PC-9 (cell line): ENCODE measurements at regions not wholly inside any gene's neighbourhood (a gene's known extent, or its start where the extent isn't known, plus 50 kb on each side); places are given as distances from the start of the nearest gene placed in this dataset.

Source experiments
- EZH2 ChIP-seq: fragments of 200-600 bp; sonication (generic); IDR thresholded peaks from 2 replicates; pipeline ENCODE4 v1.8.0; 2017; ENCODE audit warnings: antibody characterized with exemption, low read depth
- TF ChIP-seq, protein P1 (sequence below): fragments of 200-600 bp; sonication (generic); conservative IDR thresholded peaks from 2 replicates; pipeline ENCODE4 v1.6.1; 2017; ENCODE audit warnings: mixed run types, antibody characterized with exemption, mild to moderate bottlenecking, moderate library complexity

GRCh38 chr15:86009727-86010126 lies 69.9 kb upstream of the AGBL1 start:
- TF ChIP-seq EZH2: no peak
- TF ChIP-seq, protein P1, sequence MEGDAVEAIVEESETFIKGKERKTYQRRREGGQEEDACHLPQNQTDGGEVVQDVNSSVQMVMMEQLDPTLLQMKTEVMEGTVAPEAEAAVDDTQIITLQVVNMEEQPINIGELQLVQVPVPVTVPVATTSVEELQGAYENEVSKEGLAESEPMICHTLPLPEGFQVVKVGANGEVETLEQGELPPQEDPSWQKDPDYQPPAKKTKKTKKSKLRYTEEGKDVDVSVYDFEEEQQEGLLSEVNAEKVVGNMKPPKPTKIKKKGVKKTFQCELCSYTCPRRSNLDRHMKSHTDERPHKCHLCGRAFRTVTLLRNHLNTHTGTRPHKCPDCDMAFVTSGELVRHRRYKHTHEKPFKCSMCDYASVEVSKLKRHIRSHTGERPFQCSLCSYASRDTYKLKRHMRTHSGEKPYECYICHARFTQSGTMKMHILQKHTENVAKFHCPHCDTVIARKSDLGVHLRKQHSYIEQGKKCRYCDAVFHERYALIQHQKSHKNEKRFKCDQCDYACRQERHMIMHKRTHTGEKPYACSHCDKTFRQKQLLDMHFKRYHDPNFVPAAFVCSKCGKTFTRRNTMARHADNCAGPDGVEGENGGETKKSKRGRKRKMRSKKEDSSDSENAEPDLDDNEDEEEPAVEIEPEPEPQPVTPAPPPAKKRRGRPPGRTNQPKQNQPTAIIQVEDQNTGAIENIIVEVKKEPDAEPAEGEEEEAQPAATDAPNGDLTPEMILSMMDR: no peak
